H7 (cell line): ENCODE measurements at regions not wholly inside any gene's neighbourhood (a gene's known extent, or its start where the extent isn't known, plus 50 kb on each side); places are given as distances from the start of the nearest gene placed in this dataset.
A peak's percentile ranks its signal among the peaks of the same experiment; 100 is the strongest.

Experiments
- DNase-seq: peaks from one replicate; pipeline ENCODE4 v3.0.0; 2012
- H3K27me3 ChIP-seq: 2 replicates; pipeline ENCODE4 v1.6.0; 2011; ENCODE audit warnings: mild to moderate bottlenecking, low read length; ENCODE audit not compliant: control insufficient read depth, insufficient read depth
- H3K36me3 ChIP-seq: replicated peaks from 2 replicates; pipeline ENCODE4 v1.5.1; 2011; ENCODE audit warnings: low read length; ENCODE audit not compliant: control insufficient read depth, insufficient read depth
- H3K4me3 ChIP-seq: 2 replicates; pipeline ENCODE4 v1.5.1; 2011; ENCODE audit warnings: low read depth, mild to moderate bottlenecking, control low read depth, low read length, moderate library complexity; ENCODE audit not compliant: insufficient read depth

GRCh38 chr15:27660676-27661075, 438.4 kb downstream of the OCA2 start:
- no peaks in the 10 kb centered on the region for H3K36me3 ChIP-seq
- no peak for DNase-seq
- no peaks in the 10 kb centered on the region for H3K27me3 ChIP-seq
- no peak overlapping the region for H3K4me3 ChIP-seq

DNA sequence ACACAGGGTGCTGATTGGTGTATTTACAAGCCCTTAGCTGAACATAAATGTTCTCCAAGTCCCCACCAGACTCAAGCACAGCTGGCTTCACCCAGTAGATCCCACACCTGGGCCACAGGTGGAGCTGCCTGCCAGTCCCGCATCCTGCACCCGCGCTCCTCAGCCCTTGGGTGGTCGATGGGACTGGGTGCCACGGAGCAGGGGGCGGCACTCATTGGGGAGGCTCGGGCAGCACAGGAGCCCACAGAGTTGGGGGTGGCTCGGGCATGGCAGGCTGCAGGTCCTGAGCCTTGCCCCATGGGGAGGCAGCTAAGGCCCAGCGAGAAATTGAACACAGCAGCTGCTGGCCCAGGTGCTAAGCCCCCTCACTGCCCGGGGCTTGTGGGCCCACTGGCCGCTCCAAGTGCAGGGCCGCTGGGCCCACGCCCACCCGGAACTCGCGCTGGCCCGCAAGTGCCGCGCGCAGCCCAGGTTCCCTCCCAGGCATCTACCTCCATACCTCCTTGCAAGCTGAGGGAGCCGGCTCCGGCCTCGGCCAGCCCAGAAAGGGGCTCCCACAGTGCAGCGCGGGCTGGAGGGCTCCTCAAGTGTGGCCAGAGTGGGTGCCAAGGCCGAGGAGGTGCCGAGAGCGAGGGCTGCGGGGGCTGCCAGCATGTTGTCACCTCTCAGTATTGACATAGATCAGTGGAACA, 442.7 kb downstream of the OCA2 start:
- no peak overlapping the region for H3K4me3 ChIP-seq
- no peak for DNase-seq
- no peaks in the 10 kb centered on the region for H3K36me3 ChIP-seq
- no peaks in the 10 kb centered on the region for H3K27me3 ChIP-seq

DNA sequence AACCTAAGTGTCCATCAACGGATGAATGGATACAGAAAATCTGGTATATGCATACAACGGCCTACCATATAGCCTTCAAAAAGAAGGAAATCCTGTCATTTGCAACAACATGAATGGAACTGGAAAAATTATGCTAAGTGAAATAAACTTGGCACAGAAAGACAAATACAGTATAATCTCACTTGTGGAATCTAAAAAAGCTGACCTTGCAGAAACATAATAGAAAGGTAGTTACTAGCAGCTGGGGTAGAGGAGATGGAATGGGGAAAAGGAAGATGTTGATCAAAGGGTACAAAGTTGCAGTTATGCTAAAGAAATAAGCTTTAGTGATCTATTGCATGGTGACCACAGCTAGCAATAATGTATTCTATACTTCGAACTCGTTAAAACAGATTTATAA, 444.1 kb downstream of the OCA2 start:
- H3K36me3 ChIP-seq, result no peaks in the 10 kb centered on the region
- no peak overlapping the region for H3K4me3 ChIP-seq
- H3K27me3 ChIP-seq, result no peaks in the 10 kb centered on the region
- DNase-seq, result no peak

GRCh38 chr15:27650244-27650643, 448.9 kb downstream of the OCA2 start:
- H3K27me3 ChIP-seq, result no peaks in the 10 kb centered on the region
- no peak for DNase-seq
- H3K36me3 ChIP-seq, result no peaks in the 10 kb centered on the region
- H3K4me3 ChIP-seq, result no peak overlapping the region

DNA sequence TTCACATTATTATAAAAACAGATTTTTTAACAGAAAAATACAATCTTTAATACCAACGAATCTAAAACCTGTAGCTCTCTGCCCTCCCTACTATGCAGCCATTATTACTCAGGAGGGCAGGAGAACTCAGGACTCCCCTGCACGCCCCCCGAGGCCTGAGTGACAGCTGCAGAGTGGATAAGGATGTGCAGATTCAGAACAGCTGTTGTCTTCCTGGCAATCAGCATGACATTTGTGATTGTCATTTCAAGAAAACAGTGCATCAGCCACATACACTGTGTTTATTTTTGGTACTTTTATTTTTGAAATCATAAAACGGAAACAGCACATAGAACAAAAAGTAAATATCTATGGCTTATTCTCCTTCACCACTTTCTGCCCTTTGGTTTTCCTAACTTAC, 450.8 kb downstream of the OCA2 start:
- Histone ChIP-seq H3K4me3 (no peak overlapping the region), H3K36me3 (no peaks in the 10 kb centered on the region), H3K27me3 (no peaks in the 10 kb centered on the region)
- no peak for DNase-seq

DNA sequence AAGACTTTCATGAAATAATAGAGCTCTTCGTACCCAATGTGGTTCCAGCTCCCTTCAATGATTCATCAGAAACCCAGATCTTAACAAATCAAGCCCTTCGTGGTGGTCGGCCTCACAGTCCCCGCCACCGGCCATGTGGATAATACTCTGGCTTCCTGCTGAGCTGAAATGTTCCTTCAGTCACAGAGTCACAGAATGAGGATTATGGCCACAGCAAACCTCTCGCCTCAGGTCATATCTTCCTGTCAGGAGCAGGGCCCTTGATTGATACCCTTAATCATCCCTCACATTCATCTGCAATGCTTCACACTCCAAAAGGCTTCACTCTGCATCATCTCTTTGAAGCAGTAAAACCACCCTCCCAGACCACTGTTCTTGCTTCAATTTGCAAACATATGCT, 452.6 kb downstream of the OCA2 start:
- Histone ChIP-seq H3K36me3 (no peaks in the 10 kb centered on the region), H3K4me3 (no peak overlapping the region), H3K27me3 (no peaks in the 10 kb centered on the region)
- DNase-seq, result no peak

DNA sequence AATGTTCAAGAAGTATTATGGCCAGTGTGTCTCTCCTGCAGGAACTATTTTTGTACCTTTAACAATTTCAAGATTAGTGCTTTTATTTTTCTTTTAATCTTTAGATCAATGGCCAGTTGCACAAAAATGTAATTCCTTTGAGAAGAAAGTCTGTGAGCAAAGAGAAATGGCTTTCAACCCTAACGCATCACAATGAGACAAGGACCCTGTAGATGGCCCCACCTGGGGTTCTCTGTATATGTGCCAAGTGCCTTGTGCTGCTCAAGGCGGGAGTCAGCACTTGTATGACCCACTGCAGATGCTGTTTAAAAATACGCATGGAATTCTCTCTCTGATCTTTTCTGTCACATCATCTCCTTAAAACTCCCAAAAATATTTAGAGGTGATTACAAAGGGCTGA, 453.4 kb downstream of the OCA2 start:
- no peaks in the 10 kb centered on the region for H3K27me3 ChIP-seq
- no peaks in the 10 kb centered on the region for H3K36me3 ChIP-seq
- H3K4me3 ChIP-seq, result no peak overlapping the region
- peak; percentile 28 for DNase-seq

DNA sequence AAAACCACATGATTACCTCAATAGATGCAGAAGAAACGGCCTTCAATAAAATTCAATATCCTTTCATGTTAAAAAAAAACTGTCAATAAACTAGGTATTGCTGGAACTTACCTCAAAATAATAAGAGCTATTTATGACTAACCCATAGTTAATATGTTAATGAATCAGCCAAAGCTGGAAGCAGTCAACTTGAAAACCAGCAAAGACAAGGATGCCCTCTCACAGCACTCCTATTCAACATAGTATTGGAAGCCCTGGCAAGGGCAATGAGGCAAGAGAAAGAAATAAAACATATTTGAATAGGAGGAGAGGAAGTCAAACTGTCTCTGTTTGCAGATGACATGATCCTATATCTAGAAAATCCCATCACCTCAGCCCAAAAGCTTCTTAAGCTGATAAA, 456.1 kb downstream of the OCA2 start:
- no peaks in the 10 kb centered on the region for H3K36me3 ChIP-seq
- no peaks in the 10 kb centered on the region for H3K27me3 ChIP-seq
- H3K4me3 ChIP-seq, result no peak overlapping the region
- DNase-seq, result no peak

DNA sequence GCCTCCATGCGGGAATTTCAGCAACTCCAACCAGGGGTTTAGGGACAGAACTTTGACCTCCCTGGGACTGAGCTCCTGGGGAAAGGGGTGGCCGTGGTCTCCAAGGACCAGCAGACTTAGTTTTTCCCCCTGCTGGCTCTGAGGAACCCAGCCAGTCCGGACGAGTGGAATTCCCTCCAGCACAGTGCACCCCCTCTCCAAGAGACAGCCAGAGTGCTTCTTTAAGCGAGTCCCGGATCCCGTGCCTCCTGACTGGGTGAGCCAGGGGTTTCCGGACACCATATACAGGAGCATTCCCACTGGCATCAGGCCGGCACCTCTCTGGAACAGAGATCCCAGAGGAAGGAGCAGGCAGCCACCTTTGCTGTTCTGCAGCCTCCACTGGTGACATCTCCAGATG, 459.5 kb downstream of the OCA2 start:
- Histone ChIP-seq H3K36me3 (no peaks in the 10 kb centered on the region), H3K27me3 (no peaks in the 10 kb centered on the region), H3K4me3 (no peak overlapping the region)
- DNase-seq, result no peak

- Histone ChIP-seq H3K4me3 (no peak overlapping the region), H3K27me3 (no peaks in the 10 kb centered on the region), H3K36me3 (no peaks in the 10 kb centered on the region)
- no peak for DNase-seq
Observed at GRCh38 chr15:27638958-27639357, 460.2 kb downstream of the OCA2 start.

DNA sequence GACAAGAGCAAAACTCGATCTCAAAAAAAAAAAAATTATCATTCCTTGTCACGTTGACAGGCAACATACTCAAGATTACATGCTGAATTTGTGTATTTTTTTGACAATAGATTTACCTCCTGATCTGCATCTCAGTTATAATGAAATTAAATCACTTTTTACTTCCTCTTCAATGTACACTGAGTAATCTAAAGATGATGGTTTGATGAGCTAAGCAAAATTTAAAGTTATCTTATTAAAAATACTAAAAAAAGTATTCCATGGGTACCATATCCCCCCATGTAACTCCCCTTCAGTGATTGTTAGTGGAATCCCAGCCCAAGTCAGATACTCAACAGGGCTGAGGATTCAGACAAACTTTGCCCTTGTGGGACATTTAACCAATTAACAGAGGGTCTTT, 463.2 kb downstream of the OCA2 start:
- Histone ChIP-seq H3K27me3 (no peaks in the 10 kb centered on the region), H3K4me3 (no peak overlapping the region), H3K36me3 (no peaks in the 10 kb centered on the region)
- DNase-seq, result no peak

DNA sequence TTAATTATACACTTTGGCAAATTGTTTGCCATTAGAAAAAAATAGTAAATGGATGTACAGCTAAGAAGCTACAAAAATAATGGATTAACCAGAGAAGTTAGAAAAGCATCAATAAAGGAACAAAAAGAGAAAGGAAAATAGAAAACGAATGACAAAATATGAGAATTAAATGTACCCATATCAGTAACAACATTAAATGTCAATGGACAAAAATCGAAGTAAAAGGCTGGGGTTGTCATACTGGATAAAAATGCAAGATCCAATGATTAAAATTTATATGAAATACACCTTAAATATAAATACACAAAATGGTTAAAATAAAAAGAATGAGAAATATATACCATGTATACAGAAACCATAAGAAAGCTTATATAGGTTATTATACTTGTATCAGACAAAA, 470.6 kb downstream of the OCA2 start:
- Histone ChIP-seq H3K36me3 (no peaks in the 10 kb centered on the region), H3K4me3 (no peak overlapping the region), H3K27me3 (no peaks in the 10 kb centered on the region)
- DNase-seq, result no peak

- Histone ChIP-seq H3K4me3 (no peak overlapping the region), H3K27me3 (no peaks in the 10 kb centered on the region), H3K36me3 (no peaks in the 10 kb centered on the region)
- DNase-seq, result no peak
Observed at GRCh38 chr15:27627623-27628022, 471.5 kb downstream of the OCA2 start.

GRCh38 chr15:27623560-27624305, 475.4 kb downstream of the OCA2 start:
- no peak for DNase-seq
- no peaks in the 10 kb centered on the region for H3K27me3 ChIP-seq
- no peaks in the 10 kb centered on the region for H3K36me3 ChIP-seq
- H3K4me3 ChIP-seq, result no peak overlapping the region

DNA sequence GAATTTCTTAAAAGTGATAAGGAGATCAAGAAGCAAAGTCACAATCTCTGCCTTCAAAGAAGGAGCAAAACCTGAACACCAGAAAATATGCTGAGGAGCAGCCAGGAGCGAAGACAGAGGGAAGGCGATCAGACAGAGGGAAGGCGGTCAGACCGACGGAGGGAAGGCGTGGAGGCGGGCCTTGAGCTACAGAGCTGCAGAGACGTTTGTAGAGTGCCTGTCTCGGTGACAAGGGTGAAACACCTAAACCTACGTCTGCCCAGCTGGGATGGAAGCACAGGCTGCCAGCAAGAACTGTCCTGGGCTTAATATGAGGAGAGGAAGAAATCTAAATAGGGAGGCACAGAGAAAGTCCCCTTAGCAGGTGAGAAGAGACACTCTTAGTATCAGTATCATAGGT, 476.0 kb downstream of the OCA2 start:
- no peaks in the 10 kb centered on the region for H3K27me3 ChIP-seq
- H3K4me3 ChIP-seq, result no peak overlapping the region
- no peak for DNase-seq
- H3K36me3 ChIP-seq, result no peaks in the 10 kb centered on the region
